IMR-90 (cell line): ENCODE measurements at regions not wholly inside any gene's neighbourhood (a gene's known extent, or its start where the extent isn't known, plus 50 kb on each side); places are given as distances from the start of the nearest gene placed in this dataset.
A peak's percentile ranks its signal among the peaks of the same experiment; 100 is the strongest.
"Not testable (repeated sequence)": the region's sequence is repeated elsewhere in the genome, so short reads cannot be mapped to it uniquely, and the experiment has no call there.

Experiments used
- ATAC-seq: fragments of 200-7000 bp; cut with Tn5 transposase; 2 replicates; pipeline ENCODE4 v1.9.1; 2020; ENCODE audit warnings: low read depth, mild to moderate bottlenecking, moderate library complexity
- BruUV-seq: library from RNA; stranded (reverse); fragments of 400-500 nt; replicated peaks from 2 replicates; lab custom pipeline; 2021; lab: Mats Ljungman, UMichigan
- CTCF ChIA-PET: fragments of 300-600 bp; formaldehyde crosslinking; extraction: SDS; loops from one replicate; lab custom pipeline; 2021; ENCODE audit warnings: antibody characterized with exemption; lab: Yijun Ruan, JAX
- POLR2A ChIA-PET: fragments of 300-600 bp; sonication (Branson Sonifier 250); formaldehyde crosslinking; loops from one replicate; lab custom pipeline; 2022; ENCODE audit warnings: antibody characterized with exemption; ENCODE audit not compliant: unreplicated experiment; lab: Charles Lee
- DNase-seq: peaks from one replicate; pipeline ENCODE4 v3.0.0; 2013
- H2AFZ ChIP-seq: replicated peaks from 2 replicates; pipeline ENCODE3; 2013; ENCODE audit warnings: low read length, mild to moderate bottlenecking; ENCODE audit not compliant: poor library complexity
- H2AK5ac ChIP-seq: 2 replicates; pipeline ENCODE4 v1.6.1; 2013; ENCODE audit warnings: low read depth, low read length, inconsistent platforms
- H2AK9ac ChIP-seq: replicated peaks from 2 replicates; pipeline ENCODE3; 2013; ENCODE audit warnings: mild to moderate bottlenecking, low read depth, low read length, moderate library complexity; ENCODE audit not compliant: poor library complexity
- H2BK120ac ChIP-seq: 2 replicates; pipeline ENCODE4 v1.6.1; 2013; ENCODE audit warnings: low read depth, low read length, inconsistent platforms
- H2BK15ac ChIP-seq: 3 replicates; pipeline ENCODE4 v1.6.1; 2013; ENCODE audit warnings: low read depth, low read length, inconsistent platforms
- H2BK20ac ChIP-seq: 2 replicates; pipeline ENCODE4 v1.6.1; 2013; ENCODE audit warnings: low read depth, mild to moderate bottlenecking, inconsistent platforms, low read length, moderate library complexity
- H2BK5ac ChIP-seq: 2 replicates; pipeline ENCODE4 v1.6.1; 2013; ENCODE audit warnings: mild to moderate bottlenecking, low read depth, low read length, inconsistent platforms; ENCODE audit not compliant: poor library complexity, severe bottlenecking
- H3K14ac ChIP-seq: replicated peaks from 2 replicates; pipeline ENCODE4 v1.6.1; 2013; ENCODE audit warnings: low read depth, low read length, inconsistent platforms
- H3K18ac ChIP-seq: 2 replicates; pipeline ENCODE4 v1.6.1; 2013; ENCODE audit warnings: low read depth, low read length, control low read depth
- H3K23ac ChIP-seq: 2 replicates; pipeline ENCODE4 v1.6.1; 2013; ENCODE audit warnings: low read depth, low read length, inconsistent platforms
- H3K27ac ChIP-seq: 2 replicates; pipeline ENCODE4 v1.5.1; 2013; ENCODE audit warnings: mild to moderate bottlenecking, control low read depth, low read length; ENCODE audit not compliant: insufficient read depth
- H3K27me3 ChIP-seq: 2 replicates; pipeline ENCODE4 v1.6.1; 2013; ENCODE audit warnings: low read length; ENCODE audit not compliant: control insufficient read depth, insufficient read depth
- H3K36me3 ChIP-seq: 2 replicates; pipeline ENCODE4 v1.6.1; 2013; ENCODE audit warnings: low read length, mixed read lengths; ENCODE audit not compliant: control insufficient read depth, insufficient read depth
- H3K4ac ChIP-seq: 2 replicates; pipeline ENCODE4 v1.6.1; 2013; ENCODE audit warnings: low read depth, low read length, inconsistent platforms
- H3K4me1 ChIP-seq: 2 replicates; pipeline ENCODE4 v1.6.1; 2013; ENCODE audit warnings: low read length, mixed read lengths; ENCODE audit not compliant: control insufficient read depth, insufficient read depth
- H3K4me2 ChIP-seq: 2 replicates; pipeline ENCODE4 v1.6.1; 2013; ENCODE audit warnings: low read depth, mild to moderate bottlenecking, control low read depth, low read length, moderate library complexity
- H3K4me3 ChIP-seq: 2 replicates; pipeline ENCODE4 v1.5.1; 2013; ENCODE audit warnings: low read depth, mild to moderate bottlenecking, control low read depth, low read length, moderate library complexity; ENCODE audit not compliant: insufficient read depth
- H3K56ac ChIP-seq: 2 replicates; pipeline ENCODE4 v1.6.1; 2013; ENCODE audit warnings: low read length, inconsistent platforms; ENCODE audit not compliant: insufficient read depth; ENCODE audit errors: extremely low read depth
- H3K79me1 ChIP-seq, 2 experiments: 2 replicates each; pipeline ENCODE4 v1.6.1; 2013; ENCODE audit warnings: low read length in 2 of 2, inconsistent platforms in 1 of 2, low read depth in 1 of 2
- H3K9ac ChIP-seq: 2 replicates; pipeline ENCODE4 v1.6.1; 2013; ENCODE audit warnings: low read depth, low read length, control low read depth
- H3K9me1 ChIP-seq: 2 replicates; pipeline ENCODE4 v1.6.1; 2013; ENCODE audit warnings: low read length, inconsistent platforms; ENCODE audit not compliant: insufficient read depth
- H3K9me3 ChIP-seq: 2 replicates; pipeline ENCODE4 v1.6.1; 2013; ENCODE audit warnings: low read length; ENCODE audit not compliant: control insufficient read depth, insufficient read depth
- H4K20me1 ChIP-seq: 2 replicates; pipeline ENCODE4 v1.6.1; 2013; ENCODE audit warnings: low read length, inconsistent platforms; ENCODE audit not compliant: insufficient read depth
- H4K5ac ChIP-seq: 2 replicates; pipeline ENCODE4 v1.6.1; 2013; ENCODE audit warnings: mild to moderate bottlenecking, low read depth, low read length, control low read depth
- H4K8ac ChIP-seq, 2 experiments: 2 replicates each; pipeline ENCODE4 v1.6.1; 2013; ENCODE audit warnings: low read depth in 2 of 2, low read length in 2 of 2, control low read depth in 1 of 2, inconsistent platforms in 1 of 2
- H4K91ac ChIP-seq: 2 replicates; pipeline ENCODE4 v1.6.1; 2013; ENCODE audit warnings: low read depth, low read length, inconsistent platforms; ENCODE audit not compliant: insufficient read depth
- WGBS, 2 experiments: methylation state at CpG; one replicate each; pipeline versions ENCODE4 v1.1.5 to v1.1.7; 2013; ENCODE audit warnings: missing lambda C conversion rate in 2 of 2; ENCODE audit not compliant: insufficient read length in 1 of 2; ENCODE audit errors: extremely low coverage in 2 of 2; 5-methylcytosine and 5-hydroxymethylcytosine counted together
- dilution Hi-C: fragments of 300-500 bp; cut with HindIII; formaldehyde crosslinking; loops from one replicate; pipeline ENCODE4 v1.14.3; 2018; ENCODE audit warnings: low sequenced_read_pairs; ENCODE audit not compliant: unreplicated experiment
- in situ Hi-C: fragments of 300-500 bp; cut with MboI; formaldehyde crosslinking; loops from 3 replicates; pipeline ENCODE4 v1.14.3; 2019; ENCODE audit warnings: low sequenced_read_pairs, inconsistent platforms, mixed read lengths
- intact Hi-C: fragments of 100-400 bp; cut with micrococcal nuclease; formaldehyde crosslinking; loops from 2 replicates; pipeline ENCODE4 v1.10.0; 2022

DNA sequence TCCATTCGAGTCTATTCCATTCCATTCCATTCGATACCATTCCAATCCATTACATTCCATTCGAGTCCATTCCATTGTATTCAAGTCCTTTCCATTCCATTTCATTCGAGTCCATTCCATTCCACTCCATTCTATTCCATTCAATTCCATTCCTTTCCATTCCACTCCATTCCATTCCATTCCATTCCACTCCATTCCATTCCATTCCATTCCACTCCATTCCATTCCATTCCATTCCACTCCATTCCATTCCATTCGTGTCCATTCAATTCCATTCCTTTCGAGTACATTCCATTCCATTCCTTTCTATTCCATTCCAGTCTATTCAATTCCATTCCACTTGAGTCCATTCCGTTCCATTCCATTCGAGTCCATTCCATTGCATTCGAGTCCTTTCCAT lies 4805.2 kb upstream of the OR11H1 start:
- H3K4me1 ChIP-seq, H4K5ac ChIP-seq, H3K79me1 ChIP-seq, H3K27ac ChIP-seq, H3K36me3 ChIP-seq, H3K4me3 ChIP-seq, H3K14ac ChIP-seq, CTCF ChIA-PET, H3K56ac ChIP-seq, H2BK120ac ChIP-seq, H4K20me1 ChIP-seq, DNase-seq, ATAC-seq, H2AK9ac ChIP-seq, H3K18ac ChIP-seq, H4K91ac ChIP-seq, H3K9ac ChIP-seq, H2AK5ac ChIP-seq, in situ Hi-C loops, H3K4ac ChIP-seq, H3K27me3 ChIP-seq, H2BK20ac ChIP-seq, H2BK15ac ChIP-seq, H3K4me2 ChIP-seq, BruUV-seq, intact Hi-C loops, dilution Hi-C loops, H2AFZ ChIP-seq, H3K9me1 ChIP-seq, H3K23ac ChIP-seq, H4K8ac ChIP-seq, POLR2A ChIA-PET: not testable (repeated sequence)
- H3K9me3 ChIP-seq, result peaks cover 18% of the 10 kb centered on the region; the same call in 1 of the 2 replicates
- H2BK5ac ChIP-seq, result peak overlapping the region; percentile 59
- 32 to 97% methylated on average over 3 to 9 of the region's 9 CpGs for WGBS, 2 experiments

DNA sequence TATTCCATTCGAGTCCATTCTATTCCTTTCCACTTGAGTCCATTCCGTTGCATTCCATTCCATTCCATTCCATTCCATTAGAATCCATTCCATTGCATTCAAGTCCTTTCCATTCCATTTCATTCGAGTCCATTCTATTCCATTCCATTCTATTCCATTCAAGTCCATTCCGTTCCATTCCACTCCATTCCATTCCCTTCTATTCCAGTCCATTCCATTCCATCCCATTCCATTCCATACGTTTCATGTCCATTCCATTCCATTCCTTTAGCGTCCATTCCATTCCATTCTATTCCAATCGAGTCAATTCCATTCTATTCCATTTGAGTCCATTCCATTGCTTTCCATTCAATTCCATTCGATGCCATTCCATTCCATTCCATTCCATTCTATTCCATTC lies 4804.0 kb upstream of the OR11H1 start:
- H3K23ac ChIP-seq, BruUV-seq, H3K9ac ChIP-seq, in situ Hi-C loops, H3K4me1 ChIP-seq, H3K14ac ChIP-seq, H3K27ac ChIP-seq, H2AFZ ChIP-seq, intact Hi-C loops, ATAC-seq, H3K56ac ChIP-seq, CTCF ChIA-PET, H2BK120ac ChIP-seq, POLR2A ChIA-PET, H2AK5ac ChIP-seq, H2BK15ac ChIP-seq, H4K8ac ChIP-seq, H3K36me3 ChIP-seq, H3K27me3 ChIP-seq, H3K4me2 ChIP-seq, H3K18ac ChIP-seq, H4K20me1 ChIP-seq, DNase-seq, H3K4ac ChIP-seq, H2AK9ac ChIP-seq, H2BK20ac ChIP-seq, H4K91ac ChIP-seq, H3K9me1 ChIP-seq, H3K4me3 ChIP-seq, H3K79me1 ChIP-seq, dilution Hi-C loops, H4K5ac ChIP-seq: not testable (repeated sequence)
- Histone ChIP-seq H2BK5ac (peak overlapping the region; percentile 40), H3K9me3 (peaks cover 23% of the 10 kb centered on the region)
- 29% methylated on average over 8 of the region's 8 CpGs; no CpG with 5 or more reads in 1 of the 2 experiments for WGBS, 2 experiments
